OCI-LY1 (cell line): ENCODE measurements at regions not wholly inside any gene's neighbourhood (a gene's known extent, or its start where the extent isn't known, plus 50 kb on each side); places are given as distances from the start of the nearest gene placed in this dataset.

Source experiments
- H2AFZ ChIP-seq: fragments of 200-600 bp; sonication (generic), shearing (Covaris generic); 2 replicates; pipeline ENCODE4 v1.6.0; 2014; ENCODE audit warnings: antibody characterized with exemption, mild to moderate bottlenecking, low read length
- H3F3A ChIP-seq: fragments of 200-600 bp; sonication (generic), shearing (Covaris generic); 2 replicates; pipeline ENCODE4 v1.6.0; 2014; ENCODE audit warnings: mild to moderate bottlenecking, antibody characterized with exemption, low read length, moderate library complexity; ENCODE audit not compliant: insufficient read depth
- H3K27ac ChIP-seq: fragments of 200-600 bp; sonication (generic); 2 replicates; pipeline ENCODE4 v1.5.1; 2014; ENCODE audit warnings: low read length, mixed run types, mild to moderate bottlenecking, low read depth; ENCODE audit not compliant: poor library complexity, severe bottlenecking
- H3K27me3 ChIP-seq: fragments of 200-600 bp; sonication (generic); 2 replicates; pipeline ENCODE4 v1.6.0; 2014; ENCODE audit warnings: antibody characterized with exemption, mild to moderate bottlenecking, low read length, moderate library complexity; ENCODE audit not compliant: insufficient read depth
- H3K36me3 ChIP-seq: fragments of 200-600 bp; sonication (generic); 2 replicates; pipeline ENCODE4 v1.6.1; 2014; ENCODE audit warnings: mild to moderate bottlenecking, antibody characterized with exemption, low read length, moderate library complexity, mixed read lengths; ENCODE audit not compliant: insufficient read depth
- H3K4me1 ChIP-seq: fragments of 200-600 bp; sonication (generic); 2 replicates; pipeline ENCODE4 v1.5.1; 2014; ENCODE audit warnings: mild to moderate bottlenecking, low read length, moderate library complexity; ENCODE audit not compliant: insufficient read depth, severe bottlenecking
- H3K4me2 ChIP-seq: fragments of 200-600 bp; sonication (generic), shearing (Covaris generic); 2 replicates; pipeline ENCODE4 v1.6.1; 2014; ENCODE audit warnings: low read length
- H3K4me3 ChIP-seq: fragments of 200-600 bp; sonication (generic); 2 replicates; pipeline ENCODE4 v1.5.1; 2014; ENCODE audit warnings: low read length, low read depth, mild to moderate bottlenecking, mixed read lengths; ENCODE audit not compliant: poor library complexity, severe bottlenecking
- H3K79me2 ChIP-seq: fragments of 200-600 bp; shearing (Covaris generic); 2 replicates; pipeline ENCODE4 v1.6.1; 2016; ENCODE audit warnings: mixed run types, low read length, mixed read lengths; ENCODE audit not compliant: insufficient read depth
- H3K9ac ChIP-seq: fragments of 200-600 bp; sonication (generic), shearing (Covaris generic); 2 replicates; pipeline ENCODE4 v1.6.1; 2014; ENCODE audit warnings: mild to moderate bottlenecking, low read length, mixed read lengths
- H3K9me2 ChIP-seq: fragments of 200-600 bp; sonication (generic), shearing (Covaris generic); 2 replicates; pipeline ENCODE4 v1.6.1; 2014; ENCODE audit warnings: low read depth, mild to moderate bottlenecking, low read length, mixed read lengths
- H3K9me3 ChIP-seq: fragments of 200-600 bp; shearing (Covaris generic); 2 replicates; pipeline ENCODE4 v1.6.1; 2014; ENCODE audit warnings: low read length, mixed read lengths
- H4K20me1 ChIP-seq: fragments of 200-600 bp; sonication (generic), shearing (Covaris generic); 2 replicates; pipeline ENCODE4 v1.6.0; 2016; ENCODE audit warnings: mild to moderate bottlenecking, low read length; ENCODE audit not compliant: insufficient read depth
- EZH2 ChIP-seq: fragments of 200-600 bp; sonication (generic), shearing (Covaris generic); IDR thresholded peaks from 2 replicates; pipeline ENCODE4 v1.8.0; 2017; ENCODE audit warnings: borderline replicate concordance, mixed run types, mild to moderate bottlenecking, antibody characterized with exemption, low read length, moderate library complexity, mixed read lengths
- TF ChIP-seq, protein P1 (sequence below): fragments of 200-600 bp; sonication (generic), shearing (Covaris generic); IDR thresholded peaks from 2 replicates; pipeline ENCODE4 v1.5.1; 2017; ENCODE audit warnings: mild to moderate bottlenecking, antibody characterized with exemption, low read length, moderate library complexity, mixed read lengths

DNA sequence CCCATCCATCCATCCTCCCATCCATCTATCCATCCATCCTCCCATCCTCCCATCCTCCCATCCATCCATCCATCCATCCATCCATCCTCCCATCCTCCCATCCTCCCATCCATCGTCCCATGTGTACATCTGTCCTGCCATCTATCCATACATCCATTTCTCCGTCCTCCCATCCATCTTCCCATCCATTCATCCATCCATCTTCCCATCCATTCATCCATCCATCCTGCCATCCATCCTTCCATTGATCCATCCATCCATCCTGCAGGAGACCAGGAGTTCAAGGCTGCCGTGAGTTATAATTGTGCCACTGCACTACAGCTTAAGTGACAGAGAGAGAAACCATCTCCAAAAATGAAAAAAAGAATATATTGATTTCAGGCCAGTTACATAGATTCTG lies 356.5 kb downstream of the CDH26 start:
- H3K9ac ChIP-seq: no peak overlapping the region
- H3K27ac ChIP-seq: no peak overlapping the region
- H3K36me3 ChIP-seq: no peaks in the 10 kb centered on the region
- no peaks in the 10 kb centered on the region for H3K27me3 ChIP-seq
- no peaks in the 10 kb centered on the region for H3F3A ChIP-seq
- H3K4me2 ChIP-seq: no peak overlapping the region
- no peaks in the 10 kb centered on the region for H3K79me2 ChIP-seq
- H3K4me1 ChIP-seq: no peaks in the 10 kb centered on the region
- no peaks in the 10 kb centered on the region for H3K9me2 ChIP-seq
- TF ChIP-seq, protein P1, sequence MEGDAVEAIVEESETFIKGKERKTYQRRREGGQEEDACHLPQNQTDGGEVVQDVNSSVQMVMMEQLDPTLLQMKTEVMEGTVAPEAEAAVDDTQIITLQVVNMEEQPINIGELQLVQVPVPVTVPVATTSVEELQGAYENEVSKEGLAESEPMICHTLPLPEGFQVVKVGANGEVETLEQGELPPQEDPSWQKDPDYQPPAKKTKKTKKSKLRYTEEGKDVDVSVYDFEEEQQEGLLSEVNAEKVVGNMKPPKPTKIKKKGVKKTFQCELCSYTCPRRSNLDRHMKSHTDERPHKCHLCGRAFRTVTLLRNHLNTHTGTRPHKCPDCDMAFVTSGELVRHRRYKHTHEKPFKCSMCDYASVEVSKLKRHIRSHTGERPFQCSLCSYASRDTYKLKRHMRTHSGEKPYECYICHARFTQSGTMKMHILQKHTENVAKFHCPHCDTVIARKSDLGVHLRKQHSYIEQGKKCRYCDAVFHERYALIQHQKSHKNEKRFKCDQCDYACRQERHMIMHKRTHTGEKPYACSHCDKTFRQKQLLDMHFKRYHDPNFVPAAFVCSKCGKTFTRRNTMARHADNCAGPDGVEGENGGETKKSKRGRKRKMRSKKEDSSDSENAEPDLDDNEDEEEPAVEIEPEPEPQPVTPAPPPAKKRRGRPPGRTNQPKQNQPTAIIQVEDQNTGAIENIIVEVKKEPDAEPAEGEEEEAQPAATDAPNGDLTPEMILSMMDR: no peak
- no peak for TF ChIP-seq EZH2
- no peaks in the 10 kb centered on the region for H3K9me3 ChIP-seq
- no peak overlapping the region for H3K4me3 ChIP-seq
- H2AFZ ChIP-seq: no peak overlapping the region
- H4K20me1 ChIP-seq: no peaks in the 10 kb centered on the region

DNA sequence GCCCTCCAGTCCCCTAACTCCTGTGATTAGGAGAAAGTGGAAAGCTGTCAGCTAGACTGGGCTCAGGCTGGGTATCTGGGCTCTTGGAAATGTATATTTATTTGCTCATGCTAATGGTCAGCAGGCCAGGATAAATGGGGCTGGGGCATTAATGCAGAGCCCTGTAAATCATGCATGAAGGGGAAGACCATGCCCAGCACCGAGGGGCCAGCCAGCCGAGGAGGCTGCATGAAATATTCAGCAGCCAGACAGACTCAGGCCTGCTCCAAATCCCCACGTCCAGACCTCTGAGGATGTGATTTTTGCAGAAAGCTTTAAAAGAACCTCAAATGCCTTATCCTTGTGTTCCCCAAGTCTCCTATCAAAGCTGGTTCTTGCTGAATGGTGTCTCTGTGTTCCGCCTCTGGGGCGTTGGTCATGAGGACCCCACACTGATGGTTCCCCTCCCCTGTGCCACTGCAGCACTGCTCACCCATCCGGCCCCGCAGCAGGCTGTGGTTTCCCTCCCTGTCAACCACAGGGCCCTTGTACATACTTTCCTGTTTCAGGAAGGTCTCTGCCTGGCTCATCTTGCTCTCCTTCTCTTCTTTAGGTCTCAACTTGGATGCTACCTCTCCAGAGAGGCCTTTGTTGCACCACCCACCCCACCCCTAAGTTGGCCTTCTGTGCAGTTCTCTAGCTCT lies 358.4 kb downstream of the CDH26 start:
- no peak overlapping the region for H2AFZ ChIP-seq
- no peak overlapping the region for H3K27ac ChIP-seq
- no peaks in the 10 kb centered on the region for H3K36me3 ChIP-seq
- H4K20me1 ChIP-seq: no peaks in the 10 kb centered on the region
- no peaks in the 10 kb centered on the region for H3K9me3 ChIP-seq
- no peaks in the 10 kb centered on the region for H3F3A ChIP-seq
- no peak overlapping the region for H3K9ac ChIP-seq
- no peaks in the 10 kb centered on the region for H3K9me2 ChIP-seq
- TF ChIP-seq, protein P1: no peak
- TF ChIP-seq EZH2: no peak
- no peaks in the 10 kb centered on the region for H3K79me2 ChIP-seq
- no peak overlapping the region for H3K4me2 ChIP-seq
- H3K27me3 ChIP-seq: no peaks in the 10 kb centered on the region
- H3K4me3 ChIP-seq: no peak overlapping the region
- no peaks in the 10 kb centered on the region for H3K4me1 ChIP-seq

DNA sequence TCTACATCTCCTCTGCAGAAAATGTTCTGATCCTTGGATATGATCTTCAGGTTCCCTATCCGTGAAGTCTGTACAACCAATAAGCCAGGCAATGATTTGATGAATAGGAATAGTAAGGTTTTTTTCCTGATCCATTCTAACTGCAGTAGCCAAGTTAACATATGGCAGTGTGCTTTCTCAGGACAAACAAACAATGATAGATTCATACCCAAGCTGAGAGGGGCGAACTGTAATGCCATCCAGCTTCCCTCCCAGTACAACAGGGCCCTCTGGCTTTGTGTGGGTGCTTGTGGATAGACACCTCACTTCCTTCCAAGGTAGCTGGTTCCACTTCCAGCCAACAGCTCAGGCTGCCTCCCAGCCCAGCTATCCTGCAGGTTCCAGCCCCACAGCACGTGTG lies 359.2 kb downstream of the CDH26 start:
- H3K4me2 ChIP-seq: no peak overlapping the region
- H3K27me3 ChIP-seq: no peaks in the 10 kb centered on the region
- H3K79me2 ChIP-seq: no peaks in the 10 kb centered on the region
- H3K27ac ChIP-seq: no peak overlapping the region
- H3K9ac ChIP-seq: no peak overlapping the region
- no peak overlapping the region for H3K4me3 ChIP-seq
- H3K4me1 ChIP-seq: no peaks in the 10 kb centered on the region
- no peaks in the 10 kb centered on the region for H3F3A ChIP-seq
- H3K9me3 ChIP-seq: no peaks in the 10 kb centered on the region
- TF ChIP-seq EZH2: no peak
- TF ChIP-seq, protein P1: no peak
- no peaks in the 10 kb centered on the region for H3K36me3 ChIP-seq
- no peaks in the 10 kb centered on the region for H4K20me1 ChIP-seq
- H2AFZ ChIP-seq: no peak overlapping the region
- H3K9me2 ChIP-seq: no peaks in the 10 kb centered on the region
